ENCODE measurements at regions not wholly inside any gene's neighbourhood (a gene's known extent, or its start where the extent isn't known, plus 50 kb on each side); places are given as distances from the start of the nearest gene placed in this dataset.

DNA sequence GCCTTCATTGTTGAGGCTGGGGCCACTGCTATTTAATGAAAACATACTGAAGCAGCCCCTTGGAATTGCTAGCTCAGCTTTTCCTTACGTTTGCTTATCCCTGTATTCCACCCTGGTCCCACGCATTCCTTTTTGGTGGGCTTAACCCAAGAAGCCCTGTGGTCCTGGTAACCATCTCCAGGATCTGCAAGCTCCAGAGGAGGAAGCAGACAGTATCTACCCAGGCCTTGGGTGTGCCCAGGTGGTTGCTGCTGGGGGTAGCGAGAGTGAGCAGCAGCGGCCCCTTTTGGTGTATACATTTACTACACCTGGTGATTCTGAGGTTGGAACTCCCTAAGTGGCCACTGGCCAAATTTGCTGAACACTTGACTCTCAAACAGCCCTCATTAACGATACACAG is 97.7 kb downstream of the CBLN1 start:
- H3K4me1 Mint-ChIP-seq (ENCODE audit: unreplicated experiment): no peaks in the 10 kb centered on the region
- H3K27ac Mint-ChIP-seq (ENCODE audit: unreplicated experiment): no peak overlapping the region
- no peaks in the 10 kb centered on the region for H3K27me3 Mint-ChIP-seq (ENCODE audit: unreplicated experiment)
- no peaks in the 10 kb centered on the region for H3K36me3 Mint-ChIP-seq (ENCODE audit: unreplicated experiment)
- no peak overlapping the region for H3K4me3 Mint-ChIP-seq (ENCODE audit: unreplicated experiment)
- DNase-seq (ENCODE audit: extremely low spot score, unreplicated experiment): no peak
- TF ChIP-seq CTCF (IDR thresholded peaks at IDR 0.05): no peak
- H3K9me3 Mint-ChIP-seq (ENCODE audit: unreplicated experiment): no peaks in the 10 kb centered on the region

DNA sequence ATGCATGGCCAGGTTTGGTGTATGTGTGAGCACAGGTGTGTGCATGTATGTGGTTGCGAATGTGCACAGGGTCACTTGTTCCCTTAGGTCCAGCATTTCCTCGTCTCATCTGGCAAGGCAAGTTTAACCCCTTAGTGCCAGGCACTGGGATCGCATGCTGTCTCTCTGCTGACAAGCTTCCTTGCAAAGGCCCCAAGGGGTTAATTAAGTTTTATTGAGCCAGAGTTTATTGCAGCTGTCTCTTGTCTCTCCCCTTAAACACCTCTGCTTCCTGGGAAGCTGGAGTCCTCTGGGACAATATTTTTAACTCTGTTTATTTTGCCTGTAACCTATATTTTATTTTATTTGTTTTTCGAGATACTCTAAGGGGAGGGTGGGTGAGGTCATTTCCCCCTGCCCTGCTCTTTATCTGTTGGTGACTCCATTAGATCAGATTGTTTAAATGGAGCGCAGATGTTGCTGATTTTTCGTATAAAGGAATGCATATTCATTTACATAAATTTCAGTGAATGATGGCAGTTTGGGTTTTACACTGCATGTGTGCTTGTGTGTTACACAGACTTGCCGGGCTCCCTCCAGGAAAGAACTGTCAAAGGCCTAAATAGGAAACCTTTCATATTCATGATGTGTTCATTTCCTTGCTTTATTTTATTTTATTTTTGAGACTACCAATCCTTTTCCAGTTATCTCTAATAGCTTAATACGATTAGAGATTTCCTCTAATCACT is 99.7 kb downstream of the CBLN1 start:
- Mint-ChIP-seq H3K4me1 (ENCODE audit: unreplicated experiment) (no peaks in the 10 kb centered on the region), H3K9me3 (ENCODE audit: unreplicated experiment) (no peaks in the 10 kb centered on the region), H3K27me3 (ENCODE audit: unreplicated experiment) (no peaks in the 10 kb centered on the region), H3K4me3 (ENCODE audit: unreplicated experiment) (no peak overlapping the region), H3K36me3 (ENCODE audit: unreplicated experiment) (no peaks in the 10 kb centered on the region), H3K27ac (ENCODE audit: unreplicated experiment) (no peak overlapping the region)
- no peak for TF ChIP-seq CTCF (IDR thresholded peaks at IDR 0.05)
- DNase-seq (ENCODE audit: extremely low spot score, unreplicated experiment): no peak

GRCh38 chr16:49179714-49180330 is 101.8 kb downstream of the CBLN1 start:
- Mint-ChIP-seq H3K4me1 (ENCODE audit: unreplicated experiment) (no peaks in the 10 kb centered on the region), H3K36me3 (ENCODE audit: unreplicated experiment) (no peaks in the 10 kb centered on the region), H3K9me3 (ENCODE audit: unreplicated experiment) (no peaks in the 10 kb centered on the region), H3K27me3 (ENCODE audit: unreplicated experiment) (no peaks in the 10 kb centered on the region), H3K4me3 (ENCODE audit: unreplicated experiment) (no peak overlapping the region), H3K27ac (ENCODE audit: unreplicated experiment) (no peak overlapping the region)
- no peak for TF ChIP-seq CTCF (IDR thresholded peaks at IDR 0.05)
- DNase-seq (ENCODE audit: extremely low spot score, unreplicated experiment): no peak

GRCh38 chr16:49168126-49168525 is 113.5 kb downstream of the CBLN1 start:
- H3K27me3 Mint-ChIP-seq (ENCODE audit: unreplicated experiment): no peaks in the 10 kb centered on the region
- no peak overlapping the region for H3K27ac Mint-ChIP-seq (ENCODE audit: unreplicated experiment)
- DNase-seq (ENCODE audit: extremely low spot score, unreplicated experiment): no peak
- TF ChIP-seq CTCF (IDR thresholded peaks at IDR 0.05): no peak
- H3K4me1 Mint-ChIP-seq (ENCODE audit: unreplicated experiment): no peaks in the 10 kb centered on the region
- H3K36me3 Mint-ChIP-seq (ENCODE audit: unreplicated experiment): no peaks in the 10 kb centered on the region
- H3K9me3 Mint-ChIP-seq (ENCODE audit: unreplicated experiment): no peaks in the 10 kb centered on the region
- no peak overlapping the region for H3K4me3 Mint-ChIP-seq (ENCODE audit: unreplicated experiment)

DNA sequence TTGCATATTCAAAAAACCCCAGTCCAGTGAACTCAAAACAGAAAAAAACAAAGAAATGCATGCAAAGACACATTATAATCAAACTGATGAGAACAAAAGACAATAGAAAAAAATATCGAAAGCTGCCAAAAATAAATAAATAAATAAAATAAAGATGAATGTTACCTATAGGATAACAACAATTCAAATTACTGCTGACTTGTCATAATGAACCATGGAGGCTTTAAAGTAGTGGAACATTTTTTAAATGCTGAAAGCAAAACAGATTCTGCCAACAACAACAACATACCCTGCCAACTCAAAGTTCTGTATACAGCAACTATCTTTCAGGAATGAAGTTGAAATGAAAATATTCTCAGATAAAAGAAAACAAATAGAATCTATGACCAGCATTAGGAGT is 116.6 kb downstream of the CBLN1 start:
- no peak overlapping the region for H3K4me3 Mint-ChIP-seq (ENCODE audit: unreplicated experiment)
- no peaks in the 10 kb centered on the region for H3K27me3 Mint-ChIP-seq (ENCODE audit: unreplicated experiment)
- DNase-seq (ENCODE audit: extremely low spot score, unreplicated experiment): no peak
- no peaks in the 10 kb centered on the region for H3K36me3 Mint-ChIP-seq (ENCODE audit: unreplicated experiment)
- no peak for TF ChIP-seq CTCF (IDR thresholded peaks at IDR 0.05)
- H3K9me3 Mint-ChIP-seq (ENCODE audit: unreplicated experiment): no peaks in the 10 kb centered on the region
- no peaks in the 10 kb centered on the region for H3K4me1 Mint-ChIP-seq (ENCODE audit: unreplicated experiment)
- H3K27ac Mint-ChIP-seq (ENCODE audit: unreplicated experiment): no peak overlapping the region

Measured in osteocyte (in vitro differentiated cells).